Motor neuron (in vitro differentiated cells): ENCODE measurements at regions not wholly inside any gene's neighbourhood (a gene's known extent, or its start where the extent isn't known, plus 50 kb on each side); places are given as distances from the start of the nearest gene placed in this dataset.

Experiments used
- ATAC-seq, 8 experiments: fragments of 200-7000 bp; cut with Tn5 transposase; replicated peaks in 6 of 8; 2 replicates each; pipeline ENCODE4 v1.8.0; 2021; ENCODE audit warnings: mild to moderate bottlenecking in 8 of 8, moderate library complexity in 8 of 8
- H3K27ac ChIP-seq, 2 donors: fragments of 250-450 bp; sonication (Bioruptor Pico); 2 replicates each; pipeline ENCODE4 v1.9.0; 2021; ENCODE audit warnings: antibody characterized with exemption in 2 of 2, mild to moderate bottlenecking in 2 of 2, moderate library complexity in 1 of 2
- H3K4me1 ChIP-seq, 2 donors: fragments of 250-450 bp; sonication (Bioruptor Pico); replicated peaks in 1 of 2; 2 replicates each; pipeline ENCODE4 v1.6.1; 2021; ENCODE audit warnings: antibody characterized with exemption in 2 of 2, mild to moderate bottlenecking in 2 of 2, moderate library complexity in 1 of 2
- H3K4me3 ChIP-seq, 5 donors: fragments of 250-450 bp; sonication (Bioruptor Pico); 2 replicates each; pipeline ENCODE4 v1.9.0; 2021; ENCODE audit warnings: antibody characterized with exemption in 5 of 5, mild to moderate bottlenecking in 5 of 5, moderate library complexity in 4 of 5
- WGBS, 10 experiments: fragments of 450-650 bp; shearing (Covaris generic); methylation state at CpG; one replicate each; pipeline ENCODE4 v1.0.0; 2022; 5-methylcytosine and 5-hydroxymethylcytosine counted together
- in situ Hi-C, 9 experiments: fragments of 400-800 bp; cut with MboI; loops; one replicate each; pipeline ENCODE4 v1.15.0; 2021; ENCODE audit warnings: low sequenced_read_pairs in 9 of 9, low pct_unique_long_range_greater_than_20kb in 2 of 9; ENCODE audit not compliant: unreplicated experiment in 9 of 9

- in situ Hi-C loops, result no loop called here
- ATAC-seq, result no peak
Observed at GRCh38 chr6:133753756-133754155, 135.2 kb upstream of the TCF21 start.

DNA sequence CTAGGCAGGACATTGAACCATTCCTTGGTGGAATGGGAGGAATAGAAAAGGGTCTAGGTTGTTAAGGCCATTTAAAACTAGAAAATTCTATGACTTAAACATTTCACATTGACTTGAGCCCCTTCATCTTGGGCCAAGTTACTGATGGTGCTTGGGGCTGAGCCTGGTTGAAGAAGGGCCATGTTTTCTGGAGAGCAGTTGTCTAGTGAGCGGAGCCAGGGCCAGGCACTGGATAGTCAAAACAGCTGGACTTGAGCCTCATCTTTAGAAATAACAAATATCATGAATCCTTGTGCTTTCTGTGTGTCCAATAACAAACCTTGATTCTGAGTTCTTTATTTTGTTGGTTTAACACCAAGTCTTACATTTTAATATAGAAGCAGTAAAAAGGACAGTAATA is 134.6 kb upstream of the TCF21 start:
- Histone ChIP-seq H3K4me3 (no peak overlapping the region), H3K27ac (no peak overlapping the region), H3K4me1 (no peaks in the 10 kb centered on the region)
- WGBS, 10 experiments, result 60 to 100% (median 100%) methylated on average over 1 of the region's 1 CpG; no CpG with 5 or more reads in 3 of the 10 experiments
- no peak for ATAC-seq
- in situ Hi-C loops, result no loop called here

More at GRCh38 chr6:133753756-133754155, 135.2 kb upstream of the TCF21 start:
- Histone ChIP-seq H3K4me1 (no peaks in the 10 kb centered on the region), H3K4me3 (no peak overlapping the region), H3K27ac (no peak overlapping the region)

DNA sequence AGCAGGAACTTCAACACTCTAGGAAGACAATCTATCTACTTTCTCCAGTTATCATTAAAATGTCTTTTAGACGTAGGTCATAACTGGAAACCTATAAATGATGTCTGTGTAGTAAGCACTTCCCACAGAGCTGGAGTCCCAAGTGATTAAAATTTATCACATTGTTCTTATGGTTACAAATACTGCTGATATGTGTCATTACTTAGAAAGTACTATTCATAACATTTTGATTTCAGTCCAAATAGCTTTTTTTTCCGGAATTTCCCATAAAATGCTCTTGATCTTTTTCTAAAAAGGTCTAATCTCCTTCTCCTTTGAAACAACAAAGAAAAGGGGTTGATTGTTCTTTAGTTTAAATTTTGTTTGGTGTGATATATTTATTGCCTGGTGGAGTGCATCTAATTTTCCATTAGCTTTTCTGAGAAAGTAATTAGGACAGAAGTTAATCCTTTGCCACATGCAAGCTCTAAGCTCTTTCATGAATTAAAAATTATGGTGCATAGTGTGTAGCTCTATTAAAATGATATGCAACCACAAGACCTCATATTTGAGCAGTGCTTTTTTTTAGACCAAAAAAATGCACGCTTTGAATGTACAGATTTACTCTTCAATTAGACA is 132.7 kb upstream of the TCF21 start:
- H3K4me3 ChIP-seq, result no peak overlapping the region
- H3K27ac ChIP-seq, result no peak overlapping the region
- WGBS, 10 experiments, result 18 to 92% (median 50%) methylated on average over 2 to 3 of the region's 3 CpGs; no CpG with 5 or more reads in 1 of the 10 experiments
- no peak for ATAC-seq
- H3K4me1 ChIP-seq, result no peaks in the 10 kb centered on the region
- in situ Hi-C loops, result no loop called here

- 0 to 100% (median 77%) methylated on average over 1 to 2 of the region's 2 CpGs for WGBS, 10 experiments
- ATAC-seq, result no peak
- H3K27ac ChIP-seq, result no peak overlapping the region
- H3K4me3 ChIP-seq, result no peak overlapping the region
- in situ Hi-C loops, result no loop called here
- H3K4me1 ChIP-seq, result no peaks in the 10 kb centered on the region
Observed at GRCh38 chr6:133757335-133757734, 131.6 kb upstream of the TCF21 start.

GRCh38 chr6:133758815-133759335 is 130.0 kb upstream of the TCF21 start:
- H3K4me3 ChIP-seq, result no peak overlapping the region
- no peaks in the 10 kb centered on the region for H3K4me1 ChIP-seq
- WGBS, 10 experiments, result 32 to 73% (median 48%) methylated on average over 1 to 2 of the region's 2 CpGs; no CpG with 5 or more reads in 2 of the 10 experiments
- in situ Hi-C loops, result no loop called here
- H3K27ac ChIP-seq, result no peak overlapping the region
- ATAC-seq, result no peak

DNA sequence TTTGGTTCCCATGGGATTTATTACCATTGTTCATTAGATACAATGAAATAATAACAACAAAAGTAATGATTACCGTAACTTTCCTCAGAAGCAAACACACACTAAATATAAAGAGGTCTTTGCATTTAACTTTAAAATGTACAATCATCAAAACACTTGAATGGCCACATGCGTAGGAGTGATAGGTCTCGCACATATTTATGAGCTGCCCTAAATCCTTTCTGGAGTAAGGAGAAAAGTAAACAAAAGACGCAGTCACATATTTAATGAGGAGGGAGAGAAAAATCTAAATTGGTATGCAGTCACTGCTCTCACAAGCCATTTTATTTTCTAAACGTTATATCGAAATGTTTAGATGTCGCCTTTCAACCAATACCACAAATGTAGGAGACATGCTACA is 129.4 kb upstream of the TCF21 start:
- ATAC-seq, result no peak

DNA sequence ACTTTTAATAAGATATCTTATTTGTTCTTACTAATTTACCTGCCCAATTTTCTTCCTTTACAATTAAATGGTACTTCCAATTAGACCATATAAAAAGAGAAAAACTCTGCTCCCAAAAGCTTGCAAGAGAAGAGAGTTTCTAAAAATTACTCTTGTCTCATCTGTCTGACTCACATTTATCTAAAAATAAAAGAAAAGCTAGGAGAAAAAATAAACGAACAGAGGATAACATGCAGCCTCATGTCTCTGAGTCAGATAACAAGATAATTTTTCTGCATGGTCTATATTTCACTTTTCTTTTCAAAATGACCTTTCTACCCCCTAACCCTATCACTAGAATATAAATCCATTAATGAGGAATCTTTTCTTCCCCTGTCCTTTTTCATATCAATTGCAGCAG is 127.2 kb upstream of the TCF21 start:
- no peak for ATAC-seq
- no peak overlapping the region for H3K4me3 ChIP-seq

More for the DNA sequence above, 129.4 kb upstream of the TCF21 start:
- H3K4me3 ChIP-seq, result no peak overlapping the region
- no peaks in the 10 kb centered on the region for H3K4me1 ChIP-seq
- in situ Hi-C loops, result no loop called here
- H3K27ac ChIP-seq, result no peak overlapping the region
- 78 to 100% (median 89%) methylated on average over 2 to 7 of the region's 7 CpGs for WGBS, 10 experiments

GRCh38 chr6:133764008-133764753 is 124.7 kb upstream of the TCF21 start:
- no peak overlapping the region for H3K4me3 ChIP-seq
- H3K4me1 ChIP-seq, result no peaks in the 10 kb centered on the region
- in situ Hi-C loops, result no loop called here
- ATAC-seq, result peak in 2 of 8 experiments; percentile 38 to 42
- 0 to 93% (median 65%) methylated on average over 1 to 2 of the region's 2 CpGs; no CpG with 5 or more reads in 2 of the 10 experiments for WGBS, 10 experiments
- H3K27ac ChIP-seq, result no peak overlapping the region

More for the DNA sequence above, 127.2 kb upstream of the TCF21 start:
- in situ Hi-C loops, result no loop called here
- H3K4me1 ChIP-seq, result no peaks in the 10 kb centered on the region
- 0 to 69% (median 38%) methylated on average over 1 of the region's 1 CpG; no CpG with 5 or more reads in 1 of the 10 experiments for WGBS, 10 experiments
- no peak overlapping the region for H3K27ac ChIP-seq

DNA sequence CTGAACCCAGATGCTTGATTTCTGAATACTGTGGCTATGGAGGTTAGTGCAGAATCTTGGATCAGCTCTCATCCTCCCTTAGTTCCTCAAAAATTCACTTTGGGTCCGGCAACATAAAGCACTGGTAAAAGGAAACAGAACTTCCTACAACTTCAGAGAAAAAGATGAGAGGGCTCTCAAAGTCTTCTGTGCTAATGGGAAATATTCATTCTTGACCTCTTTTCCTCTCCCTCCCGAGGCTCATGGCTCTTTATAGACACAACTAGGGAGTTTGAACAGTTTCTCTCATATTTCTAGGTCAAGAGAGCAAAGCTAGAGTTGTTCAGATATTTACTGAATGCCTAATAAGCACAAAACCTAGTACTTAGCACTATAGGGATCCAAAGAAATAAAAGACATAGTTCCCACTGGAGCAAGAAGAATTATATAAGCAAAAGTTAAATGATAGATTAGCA is 124.1 kb upstream of the TCF21 start:
- 0 to 79% (median 67%) methylated on average over 1 to 2 of the region's 2 CpGs; no CpG with 5 or more reads in 3 of the 10 experiments for WGBS, 10 experiments
- no peak overlapping the region for H3K4me3 ChIP-seq
- no peak overlapping the region for H3K27ac ChIP-seq
- in situ Hi-C loops, result no loop called here
- H3K4me1 ChIP-seq, result no peaks in the 10 kb centered on the region
- ATAC-seq, result no peak

DNA sequence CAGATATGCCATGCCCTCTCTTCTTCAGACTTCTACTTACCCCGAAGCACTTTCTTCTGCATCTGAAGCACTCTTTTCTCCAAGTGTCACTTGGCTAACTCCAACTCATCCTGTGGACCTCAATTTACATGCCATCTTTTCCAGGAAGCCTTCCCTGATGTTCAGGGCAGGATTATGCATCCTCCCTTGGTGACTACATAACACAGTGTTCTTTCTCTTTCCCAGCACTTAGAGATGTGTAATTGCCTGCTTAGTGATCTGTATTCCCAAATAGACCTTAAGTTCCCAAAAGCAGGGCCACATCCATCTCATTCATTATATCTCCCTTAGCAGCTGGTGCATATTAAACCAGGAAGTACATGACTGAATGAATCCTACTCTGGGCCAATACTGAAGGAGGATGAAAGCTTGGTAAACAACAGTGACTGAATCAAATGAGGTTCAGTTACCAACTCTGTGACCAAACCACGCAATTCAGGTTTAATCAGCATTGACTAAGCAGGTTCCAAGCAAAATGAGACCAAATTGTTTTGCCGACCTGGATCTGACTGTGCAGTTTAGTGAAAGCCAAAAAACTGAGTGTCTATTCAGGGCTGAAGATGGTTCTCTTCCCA is 121.4 kb upstream of the TCF21 start:
- Histone ChIP-seq H3K27ac (no peak overlapping the region), H3K4me1 (no peaks in the 10 kb centered on the region), H3K4me3 (no peak overlapping the region)
- ATAC-seq, result peak in 2 of 8 experiments; percentile 49 to 51
- in situ Hi-C loops, result no loop called here
- 13 to 94% (median 73%) methylated on average over 1 to 3 of the region's 3 CpGs; no CpG with 5 or more reads in 2 of the 10 experiments for WGBS, 10 experiments

DNA sequence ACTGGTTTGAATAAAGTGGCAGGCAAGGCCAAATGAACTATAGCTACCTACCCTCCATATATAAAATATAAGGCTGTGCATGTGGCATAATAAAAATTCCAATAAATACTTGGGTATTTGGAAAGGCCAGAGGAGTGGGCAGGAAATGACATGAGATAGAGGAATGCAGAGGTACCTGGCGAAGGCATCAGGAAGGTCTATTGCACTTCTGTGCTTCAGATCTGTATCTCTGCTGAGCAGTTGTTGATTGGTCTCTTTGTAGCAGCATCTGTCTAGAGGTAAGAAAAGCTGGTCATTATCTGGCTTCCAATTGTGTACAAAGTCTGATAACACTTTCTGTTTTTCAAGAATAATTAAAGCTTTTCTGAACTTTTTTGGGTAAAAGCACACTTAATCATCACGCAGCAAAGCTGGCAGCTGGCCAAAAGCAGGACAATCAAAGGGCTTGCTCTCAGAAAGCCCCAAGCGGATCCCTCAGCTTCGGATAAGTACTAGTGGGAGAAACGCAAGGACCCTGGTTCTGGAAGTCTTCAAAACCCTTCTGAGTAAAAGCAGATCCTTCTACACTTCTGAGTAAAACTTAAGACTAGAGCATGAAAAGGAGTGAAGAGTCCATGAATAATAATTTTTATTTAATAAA is 120.1 kb upstream of the TCF21 start:
- ATAC-seq, result no peak
- WGBS, 10 experiments, result 45 to 92% (median 78%) methylated on average over 2 to 5 of the region's 5 CpGs
- Histone ChIP-seq H3K27ac (no peak overlapping the region), H3K4me1 (no peaks in the 10 kb centered on the region), H3K4me3 (no peak overlapping the region)
- in situ Hi-C loops, result no loop called here

DNA sequence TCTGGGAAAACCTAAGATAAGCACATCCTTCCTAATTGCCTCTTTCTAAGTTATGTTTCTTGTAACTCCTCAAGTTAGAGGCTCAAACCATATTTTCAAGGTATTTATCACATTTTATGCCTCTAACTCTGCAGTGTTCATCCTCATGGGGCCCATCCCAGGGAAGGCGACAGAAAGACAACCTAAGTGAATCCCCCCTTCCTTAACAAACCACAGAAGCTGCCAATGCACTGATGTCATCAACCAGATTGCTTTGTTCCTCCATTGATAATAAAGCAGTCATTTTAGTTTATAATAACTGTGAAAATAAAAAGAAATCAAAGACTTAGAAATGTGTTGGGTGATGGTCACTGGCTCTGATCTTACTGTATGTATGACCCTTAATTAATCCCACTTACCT is 119.5 kb upstream of the TCF21 start:
- 9 to 100% (median 100%) methylated on average over 1 of the region's 1 CpG; no CpG with 5 or more reads in 4 of the 10 experiments for WGBS, 10 experiments
- Histone ChIP-seq H3K4me1 (no peaks in the 10 kb centered on the region), H3K4me3 (no peak overlapping the region), H3K27ac (no peak overlapping the region)
- ATAC-seq, result no peak
- in situ Hi-C loops, result no loop called here

DNA sequence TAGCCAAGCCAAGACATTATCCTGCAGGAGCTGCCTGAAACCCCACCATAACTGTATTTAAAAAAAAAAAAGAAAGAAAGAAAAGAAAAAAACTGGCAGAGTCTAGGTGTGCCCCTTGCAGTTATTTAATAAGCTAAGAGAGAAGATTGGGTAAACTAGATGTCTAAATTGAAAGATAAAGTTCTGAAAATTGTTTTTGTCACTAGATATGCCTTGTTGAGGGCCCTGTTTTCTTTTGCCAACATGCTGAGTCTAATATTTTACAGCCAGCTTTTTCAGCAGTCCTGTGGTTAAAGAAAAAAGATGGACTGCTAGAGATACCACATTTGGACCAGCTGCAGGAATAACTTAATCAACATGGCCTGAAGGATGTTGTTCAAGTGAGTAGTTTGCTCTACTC is 116.3 kb upstream of the TCF21 start:
- H3K4me1 ChIP-seq, result no peaks in the 10 kb centered on the region
- no peak for ATAC-seq
- H3K4me3 ChIP-seq, result no peak overlapping the region
- no peak overlapping the region for H3K27ac ChIP-seq
- in situ Hi-C loops, result no loop called here
